Endothelial cell of umbilical vein (primary cell): ENCODE measurements at regions not wholly inside any gene's neighbourhood (a gene's known extent, or its start where the extent isn't known, plus 50 kb on each side); places are given as distances from the start of the nearest gene placed in this dataset.

Source experiments
- BruUV-seq: library from RNA; stranded (reverse); fragments of 400-500 nt; replicated peaks from 2 replicates; lab custom pipeline; 2021; lab: Mats Ljungman, UMichigan
- CTCF ChIA-PET: fragments of 300-600, 350-600 bp; sonication (Branson Sonifier 250); formaldehyde crosslinking; loops from one replicate; lab custom pipeline; 2021; ENCODE audit warnings: antibody characterized with exemption, inconsistent platforms; lab: Charles Lee
- POLR2A ChIA-PET: fragments of 300-600, 350-600 bp; sonication (Branson Sonifier 250); formaldehyde crosslinking; loops from one replicate; lab custom pipeline; 2021; ENCODE audit warnings: antibody characterized with exemption, inconsistent platforms; lab: Charles Lee
- DNase-seq: peaks from one replicate; pipeline ENCODE4 v3.0.0-alpha.2; 2011; ENCODE audit warnings: low read depth, low spot score
- FAIRE-seq: peaks from 2 replicates; lab custom pipeline; 2011; peaks lifted over from hg19 to GRCh38; lab: Jason Lieb, UNC
- H2AFZ ChIP-seq: 2 replicates; pipeline ENCODE4 v1.6.0; 2012; ENCODE audit warnings: low read depth, low read length, control low read depth, inconsistent platforms
- H3K27ac ChIP-seq: 2 replicates; pipeline ENCODE4 v1.5.1; 2011; ENCODE audit warnings: low read depth, mild to moderate bottlenecking, control low read depth, low read length, moderate library complexity; ENCODE audit not compliant: insufficient read depth
- H3K27me3 ChIP-seq, 2 experiments: 2 replicates each; pipeline versions ENCODE4 v1.6.0 to v1.6.1; 2011; ENCODE audit warnings: low read length in 2 of 2, mixed read lengths in 1 of 2; ENCODE audit not compliant: control insufficient read depth in 2 of 2, insufficient read depth in 2 of 2
- H3K36me3 ChIP-seq, 2 experiments: 2 replicates in 1 of 2; 3 replicates in 1 of 2; pipeline ENCODE4 v1.5.1; 2011; ENCODE audit warnings: low read length in 2 of 2, mild to moderate bottlenecking in 1 of 2, moderate library complexity in 1 of 2; ENCODE audit not compliant: control insufficient read depth in 2 of 2, insufficient read depth in 2 of 2; ENCODE audit errors: extremely low read depth in 1 of 2
- H3K4me1 ChIP-seq: 3 replicates; pipeline ENCODE4 v1.5.1; 2011; ENCODE audit warnings: mild to moderate bottlenecking, low read length; ENCODE audit not compliant: control insufficient read depth, insufficient read depth; ENCODE audit errors: extremely low read depth
- H3K4me2 ChIP-seq: 2 replicates; pipeline ENCODE4 v1.6.1; 2011; ENCODE audit warnings: low read length, control low read depth, mixed read lengths; ENCODE audit not compliant: insufficient read depth
- H3K4me3 ChIP-seq, 3 experiments: fragments of 200-600 bp in 1 of 3; sonication (generic), shearing (Covaris generic) in 1 of 3; replicated peaks in 1 of 3; 2 replicates each; pipeline ENCODE4 v1.5.1; 2011 to 2016; ENCODE audit warnings: control low read depth in 3 of 3, low read length in 3 of 3, mild to moderate bottlenecking in 2 of 3, inconsistent platforms in 1 of 3, low read depth in 1 of 3, moderate library complexity in 1 of 3; ENCODE audit not compliant: insufficient read depth in 1 of 3
- H3K79me2 ChIP-seq: 2 replicates; pipeline ENCODE4 v1.6.0; 2012; ENCODE audit warnings: low read length, inconsistent platforms; ENCODE audit not compliant: control insufficient read depth, insufficient read depth
- H3K9ac ChIP-seq: replicated peaks from 2 replicates; pipeline ENCODE3; 2011; ENCODE audit warnings: low read length, control low read depth; ENCODE audit not compliant: insufficient read depth; ENCODE audit errors: extremely low read depth
- H3K9me1 ChIP-seq: replicated peaks from 3 replicates; pipeline ENCODE4 v1.6.0; 2011; ENCODE audit warnings: mild to moderate bottlenecking, low read length; ENCODE audit not compliant: control insufficient read depth, insufficient read depth; ENCODE audit errors: extremely low read depth
- H3K9me3 ChIP-seq: replicated peaks from 2 replicates; pipeline ENCODE4 v1.5.1; 2012; ENCODE audit warnings: low read length, inconsistent platforms; ENCODE audit not compliant: control insufficient read depth, insufficient read depth
- H4K20me1 ChIP-seq: replicated peaks from 2 replicates; pipeline ENCODE3; 2011; ENCODE audit warnings: mild to moderate bottlenecking, low read length; ENCODE audit not compliant: control insufficient read depth, insufficient read depth; ENCODE audit errors: extremely low read depth
- EZH2 ChIP-seq: IDR thresholded peaks from 2 replicates; pipeline ENCODE4 v1.6.1; 2012; ENCODE audit warnings: borderline replicate concordance, low read depth, mild to moderate bottlenecking, moderate library complexity, low read length, inconsistent platforms; ENCODE audit not compliant: severe bottlenecking
- FOS ChIP-seq: IDR thresholded peaks from 2 replicates; pipeline ENCODE4 v1.6.1; 2011; ENCODE audit warnings: mild to moderate bottlenecking, low read length, moderate library complexity, borderline replicate concordance; ENCODE audit not compliant: insufficient read depth
- GATA2 ChIP-seq: IDR thresholded peaks from 2 replicates; pipeline ENCODE4 v1.7.0; 2011; ENCODE audit warnings: low read depth, mild to moderate bottlenecking, moderate library complexity, mixed read lengths, low read length; ENCODE audit not compliant: insufficient read length, insufficient read depth
- JUN ChIP-seq: IDR thresholded peaks from 2 replicates; pipeline ENCODE4 v1.6.1; 2011; ENCODE audit warnings: borderline replicate concordance, low read depth; ENCODE audit not compliant: insufficient read length, insufficient read depth
- MAX ChIP-seq: IDR thresholded peaks from 2 replicates; pipeline ENCODE4 v1.6.1; 2011; ENCODE audit not compliant: insufficient read depth, insufficient read length
- MYC ChIP-seq: IDR thresholded peaks from one replicate; pipeline ENCODE4 v1.6.1; 2011; ENCODE audit warnings: mild to moderate bottlenecking, low read depth, low read length
- POLR2A ChIP-seq: IDR thresholded peaks from 2 replicates; pipeline ENCODE4 v1.6.1; 2012; ENCODE audit warnings: low read depth, mild to moderate bottlenecking, control low read depth, low read length
- POLR2AphosphoS5 ChIP-seq: IDR thresholded peaks from 2 replicates; pipeline ENCODE4 v1.6.1; 2012; ENCODE audit warnings: low read depth, mild to moderate bottlenecking, control low read depth, low read length, moderate library complexity; ENCODE audit not compliant: insufficient read depth
- dilution Hi-C: fragments of 300-500 bp; cut with MboI; formaldehyde crosslinking; loops from one replicate; pipeline ENCODE4 v1.15.0; 2019; ENCODE audit warnings: low sequenced_read_pairs; ENCODE audit not compliant: extremely low pct_ligation_motif_present
- intact Hi-C: fragments of 100-400 bp; cut with micrococcal nuclease; formaldehyde crosslinking; loops from one replicate; pipeline ENCODE4 v1.10.0; 2022
- TF ChIP-seq, protein P1 (sequence below), 2 donors: IDR thresholded peaks; 1 replicate in 1 of 2; 2 replicates in 1 of 2; pipeline ENCODE4 v1.5.1; 2011; ENCODE audit warnings: low read length in 2 of 2, mild to moderate bottlenecking in 2 of 2, moderate library complexity in 2 of 2, control low read depth in 1 of 2, inconsistent platforms in 1 of 2, low read depth in 1 of 2; ENCODE audit not compliant: insufficient read depth in 1 of 2; ENCODE audit errors: extremely low read depth in 1 of 2

GRCh38 chr1:114260805-114261484 is 107.3 kb upstream of the SYT6 start:
- CTCF ChIA-PET, result interaction anchor here (0.8 kb wide), 1 partner anchor 22 kb away, joined by 3 read pairs; no protein-coding TSS in a partner anchor
- POLR2A ChIA-PET, result no interaction called here
- dilution Hi-C loops, result no loop called here

GRCh38 chr1:114259511-114260160 is 106.0 kb upstream of the SYT6 start:
- Histone ChIP-seq H3K79me2 (no peaks in the 10 kb centered on the region), H2AFZ (no peak overlapping the region), H3K4me1 (no peaks in the 10 kb centered on the region), H3K36me3 (no peaks in the 10 kb centered on the region), H3K27me3 (peaks cover 0 to 3% of the 10 kb centered on the region in 2 experiments), H3K9me3 (no peaks in the 10 kb centered on the region), H3K27ac (no peak overlapping the region), H4K20me1 (no peaks in the 10 kb centered on the region), H3K4me2 (no peak overlapping the region), H3K9me1 (no peaks in the 10 kb centered on the region), H3K9ac (no peak overlapping the region), H3K4me3 (no peak overlapping the region)
- ChIA-PET CTCF (no interaction called here), POLR2A (no interaction called here)
- DNase-seq (no peak), FAIRE-seq (no peak)
- no TSS peak for BruUV-seq
- no peak for TF ChIP-seq POLR2AphosphoS5
- TF ChIP-seq JUN, result no peak
- no peak for TF ChIP-seq MYC
- TF ChIP-seq FOS, result no peak
- no peak for TF ChIP-seq GATA2
- TF ChIP-seq, protein P1, sequence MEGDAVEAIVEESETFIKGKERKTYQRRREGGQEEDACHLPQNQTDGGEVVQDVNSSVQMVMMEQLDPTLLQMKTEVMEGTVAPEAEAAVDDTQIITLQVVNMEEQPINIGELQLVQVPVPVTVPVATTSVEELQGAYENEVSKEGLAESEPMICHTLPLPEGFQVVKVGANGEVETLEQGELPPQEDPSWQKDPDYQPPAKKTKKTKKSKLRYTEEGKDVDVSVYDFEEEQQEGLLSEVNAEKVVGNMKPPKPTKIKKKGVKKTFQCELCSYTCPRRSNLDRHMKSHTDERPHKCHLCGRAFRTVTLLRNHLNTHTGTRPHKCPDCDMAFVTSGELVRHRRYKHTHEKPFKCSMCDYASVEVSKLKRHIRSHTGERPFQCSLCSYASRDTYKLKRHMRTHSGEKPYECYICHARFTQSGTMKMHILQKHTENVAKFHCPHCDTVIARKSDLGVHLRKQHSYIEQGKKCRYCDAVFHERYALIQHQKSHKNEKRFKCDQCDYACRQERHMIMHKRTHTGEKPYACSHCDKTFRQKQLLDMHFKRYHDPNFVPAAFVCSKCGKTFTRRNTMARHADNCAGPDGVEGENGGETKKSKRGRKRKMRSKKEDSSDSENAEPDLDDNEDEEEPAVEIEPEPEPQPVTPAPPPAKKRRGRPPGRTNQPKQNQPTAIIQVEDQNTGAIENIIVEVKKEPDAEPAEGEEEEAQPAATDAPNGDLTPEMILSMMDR (IDR thresholded peaks at IDR 0.05; ENCODE audit: extremely low read depth in 1 of 2, insufficient read depth in 1 of 2, low read depth in 1 of 2, low read length in 2 of 2), result no peak
- TF ChIP-seq EZH2, result no peak
- TF ChIP-seq POLR2A, result no peak
- no peak for TF ChIP-seq MAX
- dilution Hi-C loops, result no loop called here
- intact Hi-C loops, result no loop called here

More at GRCh38 chr1:114260805-114261484, 107.3 kb upstream of the SYT6 start:
- no peak overlapping the region for H3K27ac ChIP-seq
- no peaks in the 10 kb centered on the region for H3K9me1 ChIP-seq
- no peaks in the 10 kb centered on the region for H3K79me2 ChIP-seq
- intact Hi-C loops, result no loop called here
- H2AFZ ChIP-seq, result no peak overlapping the region
- no TSS peak for BruUV-seq
- no peaks in the 10 kb centered on the region for H4K20me1 ChIP-seq
- DNase-seq, result no peak
- peaks cover 0 to 3% of the 10 kb centered on the region in 2 experiments for H3K27me3 ChIP-seq
- no peaks in the 10 kb centered on the region for H3K36me3 ChIP-seq
- H3K4me3 ChIP-seq, result no peak overlapping the region
- H3K4me2 ChIP-seq, result no peak overlapping the region
- H3K4me1 ChIP-seq, result no peaks in the 10 kb centered on the region
- FAIRE-seq, result no peak
- no peaks in the 10 kb centered on the region for H3K9me3 ChIP-seq
- no peak overlapping the region for H3K9ac ChIP-seq
- TF ChIP-seq POLR2A (no peak), FOS (no peak), JUN (no peak), GATA2 (no peak), MYC (no peak)
